OCI-LY7 (cell line): ENCODE measurements at regions not wholly inside any gene's neighbourhood (a gene's known extent, or its start where the extent isn't known, plus 50 kb on each side); places are given as distances from the start of the nearest gene placed in this dataset.

Source experiments
- BruUV-seq: library from RNA; stranded (reverse); fragments of 400-500 nt; replicated peaks from 2 replicates; lab custom pipeline; 2021; lab: Mats Ljungman, UMichigan
- CTCF ChIA-PET: fragments of 300-600 bp; sonication (Branson Sonifier 250); formaldehyde crosslinking; loops from one replicate; lab custom pipeline; 2022; ENCODE audit warnings: antibody characterized with exemption; ENCODE audit not compliant: unreplicated experiment; lab: Charles Lee
- POLR2A ChIA-PET: fragments of 300-600 bp; sonication (Branson Sonifier 250); formaldehyde crosslinking; loops from one replicate; lab custom pipeline; 2022; ENCODE audit warnings: antibody characterized with exemption; lab: Charles Lee
- DNase-seq: peaks from one replicate; pipeline ENCODE4 v3.0.0-alpha.2; 2015; ENCODE audit warnings: low spot score
- H2AFZ ChIP-seq: fragments of 200-600 bp; sonication (generic), shearing (Covaris generic); 2 replicates; pipeline ENCODE4 v1.6.1; 2014; ENCODE audit warnings: mild to moderate bottlenecking, antibody characterized with exemption, low read length, moderate library complexity
- H3K27ac ChIP-seq: fragments of 200-600 bp; sonication (generic); 2 replicates; pipeline ENCODE4 v1.5.1; 2014; ENCODE audit warnings: mixed run types, low read depth, mild to moderate bottlenecking, moderate library complexity, low read length, inconsistent platforms; ENCODE audit not compliant: poor library complexity, severe bottlenecking
- H3K36me3 ChIP-seq: fragments of 200-600 bp; sonication (generic); 2 replicates; pipeline ENCODE4 v1.6.1; 2014; ENCODE audit warnings: mild to moderate bottlenecking, antibody characterized with exemption, low read length, moderate library complexity, mixed read lengths; ENCODE audit not compliant: insufficient read depth
- H3K4me1 ChIP-seq: fragments of 200-600 bp; sonication (generic); 2 replicates; pipeline ENCODE4 v1.5.1; 2014; ENCODE audit warnings: mild to moderate bottlenecking, low read length; ENCODE audit not compliant: insufficient read depth, poor library complexity, severe bottlenecking
- H3K4me2 ChIP-seq: fragments of 200-600 bp; sonication (generic); 2 replicates; pipeline ENCODE4 v1.6.1; 2014; ENCODE audit warnings: mild to moderate bottlenecking, low read length
- H3K4me3 ChIP-seq: fragments of 200-600 bp; sonication (generic); 2 replicates; pipeline ENCODE4 v1.5.1; 2014; ENCODE audit warnings: mild to moderate bottlenecking, low read depth, low read length; ENCODE audit not compliant: poor library complexity, severe bottlenecking
- H3K79me2 ChIP-seq: fragments of 200-600 bp; sonication (generic); 2 replicates; pipeline ENCODE4 v1.6.1; 2016; ENCODE audit warnings: low read depth, mild to moderate bottlenecking, low read length, moderate library complexity, mixed read lengths; ENCODE audit not compliant: insufficient read depth
- H3K9me2 ChIP-seq: fragments of 200-600 bp; sonication (generic); 2 replicates; pipeline ENCODE4 v1.6.1; 2016; ENCODE audit warnings: mild to moderate bottlenecking, low read length, mixed read lengths; ENCODE audit not compliant: insufficient read depth
- H3K9me3 ChIP-seq: fragments of 200-600 bp; sonication (generic); 2 replicates; pipeline ENCODE4 v1.6.1; 2014; ENCODE audit warnings: mild to moderate bottlenecking, mixed run types, low read length, mixed read lengths
- H4K20me1 ChIP-seq: fragments of 200-600 bp; sonication (generic); 2 replicates; pipeline ENCODE4 v1.6.1; 2014; ENCODE audit warnings: mild to moderate bottlenecking, antibody characterized with exemption, low read length, moderate library complexity, mixed read lengths; ENCODE audit not compliant: insufficient read depth
- CTCF ChIP-seq: fragments of 200-600 bp; sonication (generic); conservative IDR thresholded peaks from 2 replicates; pipeline ENCODE4 v1.5.1; 2014; ENCODE audit warnings: mild to moderate bottlenecking, antibody characterized with exemption, low read length, moderate library complexity, mixed read lengths
- EZH2phosphoT487 ChIP-seq: fragments of 200-600 bp; sonication (generic); IDR thresholded peaks from 2 replicates; pipeline ENCODE4 v1.6.1; 2018; ENCODE audit warnings: low read depth, borderline replicate concordance, mild to moderate bottlenecking, mixed run types, antibody characterized with exemption, low read length, moderate library complexity, mixed read lengths
- intact Hi-C: fragments of 100-400 bp; cut with micrococcal nuclease; formaldehyde crosslinking; loops from one replicate; pipeline ENCODE4 v1.10.0; 2022; ENCODE audit not compliant: unreplicated experiment

- H3K4me3 ChIP-seq: no peak overlapping the region
- H3K4me1 ChIP-seq: no peaks in the 10 kb centered on the region
- DNase-seq: no peak
- ChIA-PET POLR2A (no interaction called here), CTCF (no interaction called here)
- H2AFZ ChIP-seq: no peak overlapping the region
- H3K27ac ChIP-seq: no peak overlapping the region
- H3K9me2 ChIP-seq: no peaks in the 10 kb centered on the region
- no peaks in the 10 kb centered on the region for H3K36me3 ChIP-seq
- peaks cover 9% of the 10 kb centered on the region; the same call in 1 of the 2 replicates for H3K9me3 ChIP-seq
- intact Hi-C loops: no loop called here
- H3K79me2 ChIP-seq: no peaks in the 10 kb centered on the region
- H4K20me1 ChIP-seq: no peaks in the 10 kb centered on the region
- TF ChIP-seq CTCF (no peak), EZH2phosphoT487 (no peak)
- no peak overlapping the region for H3K4me2 ChIP-seq
- BruUV-seq: no TSS peak
Measured at GRCh38 chr6:9851541-9852380, 563.1 kb downstream of the TFAP2A start.

- peaks cover 9% of the 10 kb centered on the region; the same call in 1 of the 2 replicates for H3K9me3 ChIP-seq
- H3K9me2 ChIP-seq: no peaks in the 10 kb centered on the region
- H4K20me1 ChIP-seq: no peaks in the 10 kb centered on the region
- no peak overlapping the region for H3K4me2 ChIP-seq
- TF ChIP-seq EZH2phosphoT487 (no peak), CTCF (no peak)
- no peaks in the 10 kb centered on the region for H3K36me3 ChIP-seq
- no peak for DNase-seq
- no peak overlapping the region for H3K27ac ChIP-seq
- no peak overlapping the region for H3K4me3 ChIP-seq
- H3K4me1 ChIP-seq: no peaks in the 10 kb centered on the region
- CTCF ChIA-PET: no interaction called here
- POLR2A ChIA-PET: no interaction called here
- no peaks in the 10 kb centered on the region for H3K79me2 ChIP-seq
- intact Hi-C loops: no loop called here
- no TSS peak for BruUV-seq
- no peak overlapping the region for H2AFZ ChIP-seq
Measured at GRCh38 chr6:9851006-9851405, 563.9 kb downstream of the TFAP2A start.

- Histone ChIP-seq H3K27ac (no peak overlapping the region), H3K9me2 (no peaks in the 10 kb centered on the region), H3K79me2 (no peaks in the 10 kb centered on the region), H4K20me1 (no peaks in the 10 kb centered on the region), H3K36me3 (no peaks in the 10 kb centered on the region), H3K9me3 (peaks cover 9% of the 10 kb centered on the region; the same call in 1 of the 2 replicates), H3K4me2 (no peak overlapping the region), H3K4me3 (no peak overlapping the region), H2AFZ (no peak overlapping the region), H3K4me1 (no peaks in the 10 kb centered on the region)
- intact Hi-C loops: no loop called here
- POLR2A ChIA-PET: no interaction called here
- no peak for TF ChIP-seq EZH2phosphoT487
- no peak for TF ChIP-seq CTCF
- BruUV-seq: no TSS peak
- no peak for DNase-seq
- CTCF ChIA-PET: no interaction called here
Measured at GRCh38 chr6:9848094-9848493, 566.8 kb downstream of the TFAP2A start.
